HG03159 (cell line): ENCODE measurements at regions not wholly inside any gene's neighbourhood (a gene's known extent, or its start where the extent isn't known, plus 50 kb on each side); places are given as distances from the start of the nearest gene placed in this dataset.
"Not testable (repeated sequence)": the region's sequence is repeated elsewhere in the genome, so short reads cannot be mapped to it uniquely, and the experiment has no call there.

Experiments
- ATAC-seq: cut with Tn5 transposase; IDR thresholded peaks from one replicate; pipeline ENCODE4 v1.9.1; 2021; ENCODE audit warnings: mild to moderate bottlenecking, moderate library complexity; ENCODE audit not compliant: unreplicated experiment

DNA sequence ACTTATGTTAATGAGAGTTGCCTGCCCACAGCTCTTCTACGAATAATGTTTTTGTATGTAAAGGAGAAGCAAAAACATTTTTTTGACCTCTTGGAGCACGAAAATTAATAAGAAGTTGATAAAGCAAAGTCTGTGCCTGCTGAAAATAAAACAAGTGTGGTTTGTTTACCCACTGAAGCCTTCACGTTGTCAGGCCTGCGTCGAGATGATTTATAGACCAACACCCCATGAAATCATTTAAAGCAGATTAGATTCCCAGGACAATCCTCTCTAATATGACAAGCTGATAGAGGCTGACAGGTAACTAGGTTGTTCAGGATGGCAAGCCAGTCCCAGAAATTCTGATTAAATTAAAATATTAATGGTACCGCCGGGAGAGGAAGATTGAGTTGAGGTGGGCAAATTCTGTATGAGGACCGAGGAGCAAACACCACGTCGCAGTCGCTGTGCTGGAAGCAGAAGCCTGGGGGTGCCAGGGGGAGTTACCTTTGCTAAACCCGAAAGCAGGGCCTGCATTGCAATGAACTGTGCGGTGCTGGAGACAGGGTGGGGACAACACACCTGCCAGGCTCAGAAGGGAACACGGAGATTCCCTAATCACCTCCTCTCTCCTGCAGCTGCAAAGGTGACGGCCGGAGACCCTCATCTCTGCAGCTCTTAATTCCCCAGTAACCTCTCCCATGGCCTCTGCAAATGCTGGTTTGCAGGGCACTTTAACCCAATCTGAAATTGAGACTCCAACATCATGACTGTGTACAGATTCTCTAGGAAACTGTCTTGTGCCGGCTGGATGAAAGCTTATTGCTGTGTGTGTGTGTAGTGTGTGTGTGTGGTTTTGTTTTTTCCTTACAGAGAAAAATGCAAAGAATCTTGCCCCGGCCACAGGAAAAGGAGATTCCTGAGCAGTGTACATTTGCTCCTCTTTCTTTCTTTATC lies 2805.9 kb downstream of the RPIA start:
- ATAC-seq = not testable (repeated sequence)

DNA sequence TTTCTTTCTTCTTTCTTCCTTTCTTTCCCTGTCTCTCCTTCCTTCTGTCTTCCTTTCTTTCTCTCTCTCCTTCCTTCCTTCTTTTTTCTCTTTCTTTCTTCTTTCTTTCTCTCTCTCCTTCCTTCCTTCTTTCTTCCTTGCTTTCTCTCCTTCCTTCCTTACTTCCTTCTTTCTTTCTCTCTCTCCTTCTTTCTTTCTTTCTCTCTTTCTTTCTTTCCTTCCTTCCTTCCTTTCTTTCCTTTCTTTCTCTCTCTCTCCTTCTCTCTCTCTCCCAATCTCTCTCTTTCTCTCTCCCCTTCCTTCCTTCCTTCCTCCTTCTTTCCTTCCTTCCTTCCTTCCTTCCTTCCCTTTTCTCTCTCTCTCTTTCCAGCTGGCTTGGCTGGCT lies 2806.6 kb downstream of the RPIA start:
- not testable (repeated sequence) for ATAC-seq

DNA sequence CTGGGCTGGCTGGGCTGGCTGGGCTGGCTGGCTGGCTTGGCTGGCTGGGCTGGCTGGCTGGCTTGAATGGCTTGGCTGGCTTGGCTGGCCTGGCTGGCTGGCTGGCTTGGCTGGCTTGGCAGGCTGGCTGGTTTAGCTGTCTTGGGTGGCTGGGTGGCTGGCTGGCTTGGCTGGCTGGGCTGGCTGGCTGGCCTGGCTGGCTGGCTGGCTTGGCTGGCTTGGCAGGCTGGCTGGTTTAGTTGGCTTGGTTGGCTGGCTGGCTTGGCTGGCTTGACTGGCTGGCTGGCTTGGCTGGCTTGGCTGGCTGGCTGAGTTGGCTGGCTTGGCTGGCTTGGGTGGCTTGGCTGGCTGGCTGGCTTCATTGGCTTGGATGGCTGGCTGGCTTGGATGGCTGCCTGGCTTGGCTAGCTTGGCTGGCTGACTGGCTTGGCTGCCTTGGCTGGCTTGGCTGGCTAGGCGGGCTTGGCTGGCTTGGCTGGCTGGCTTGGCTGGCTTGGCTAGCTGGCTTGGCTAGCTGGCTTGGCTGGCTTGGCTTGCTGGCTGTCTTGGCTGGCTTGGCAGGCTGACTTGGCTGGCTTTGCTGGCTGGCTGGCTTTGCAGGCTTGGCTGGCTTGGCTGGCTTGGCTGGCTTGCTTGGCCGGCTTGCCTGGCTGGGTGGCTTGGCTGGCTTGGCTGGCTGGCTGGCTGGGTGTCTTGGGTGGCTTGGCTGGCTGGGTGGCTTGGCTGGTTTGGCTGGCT lies 2807.2 kb downstream of the RPIA start:
- ATAC-seq = not testable (repeated sequence)

DNA sequence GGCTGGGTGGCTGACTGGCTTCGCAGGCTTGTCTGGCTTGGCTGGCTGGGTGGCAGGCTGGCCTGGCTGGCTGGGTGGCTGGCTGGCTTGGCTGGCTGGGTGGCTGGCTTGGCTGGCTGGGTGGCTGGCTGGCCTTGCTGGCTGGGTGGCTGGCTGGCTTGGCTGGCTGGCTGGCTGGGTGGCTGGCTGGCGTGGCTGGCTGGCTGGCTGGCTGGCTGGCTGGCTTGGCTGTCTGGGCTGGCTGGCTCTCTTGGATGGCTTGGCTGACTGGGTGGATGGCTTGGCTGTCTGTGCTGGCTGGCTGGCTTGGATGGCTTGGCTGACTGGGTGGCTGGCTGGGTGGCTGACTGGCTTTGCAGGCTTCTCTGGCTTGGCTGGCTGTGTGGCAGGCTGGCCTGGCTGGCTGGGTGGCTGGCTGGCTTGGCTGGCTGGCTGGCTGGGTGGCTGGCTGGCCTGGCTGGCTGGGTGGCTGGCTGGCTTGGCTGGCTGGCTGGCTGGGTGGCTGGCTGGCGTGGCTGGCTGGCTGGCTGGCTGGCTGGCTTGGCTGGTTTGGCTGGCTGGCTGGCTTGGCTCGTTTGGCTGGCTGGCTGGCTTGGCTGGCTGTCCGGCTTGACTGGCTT lies 2808.1 kb downstream of the RPIA start:
- not testable (repeated sequence) for ATAC-seq

DNA sequence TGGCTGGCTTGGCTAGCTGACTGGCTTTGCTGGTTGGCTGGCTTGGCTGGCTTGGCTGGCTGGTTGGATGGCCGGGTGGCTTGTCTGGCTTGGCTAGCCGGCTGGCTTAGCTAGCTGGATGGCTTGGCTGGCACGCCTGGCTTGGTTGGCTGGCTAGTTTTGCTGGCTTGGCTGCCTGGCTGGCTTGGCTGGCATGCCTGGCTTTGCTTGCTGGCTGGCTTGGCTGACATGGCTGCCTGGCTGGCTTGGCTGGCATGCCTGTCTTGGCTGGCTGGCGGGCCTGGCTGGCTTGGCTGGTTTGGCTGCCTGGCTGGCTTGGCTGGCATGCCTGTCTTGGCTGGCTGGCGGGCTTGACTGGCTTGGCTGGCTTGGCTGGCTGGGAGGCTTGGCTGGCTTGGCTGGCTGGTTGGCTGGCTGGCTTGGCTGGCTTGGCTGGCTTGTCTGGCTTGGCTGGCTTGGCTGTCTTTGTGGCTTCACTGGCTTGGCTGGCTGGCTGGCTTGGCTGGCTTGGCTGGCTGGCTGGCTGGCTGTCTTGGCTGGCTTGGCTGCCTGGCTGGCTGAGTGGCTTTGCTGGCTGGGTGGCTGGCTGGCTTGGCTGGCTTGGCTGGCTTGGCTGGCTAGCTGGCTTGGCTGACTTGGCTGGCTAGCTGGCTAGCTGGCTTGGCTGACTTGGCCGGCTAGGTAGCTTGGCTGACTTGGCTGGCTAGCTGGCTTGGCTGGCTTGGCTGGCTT lies 2808.9 kb downstream of the RPIA start:
- not testable (repeated sequence) for ATAC-seq

DNA sequence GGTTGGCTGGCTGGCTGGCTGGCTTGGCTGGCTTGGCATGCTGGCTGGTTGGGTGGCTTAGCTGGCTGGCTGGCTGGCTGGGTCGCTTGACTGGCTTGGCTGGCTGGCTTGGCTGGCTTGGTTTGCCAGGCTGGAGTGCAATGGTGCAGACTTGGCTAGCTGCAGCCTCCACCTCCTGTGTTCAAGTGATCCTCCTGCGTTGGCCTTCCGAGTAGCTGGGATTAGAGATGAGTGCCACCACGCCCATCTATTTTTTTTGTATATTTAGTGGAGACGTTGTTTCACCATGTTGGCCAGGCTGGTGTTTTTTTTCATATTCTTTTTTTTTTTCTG lies 2809.5 kb downstream of the RPIA start:
- not testable (repeated sequence) for ATAC-seq

DNA sequence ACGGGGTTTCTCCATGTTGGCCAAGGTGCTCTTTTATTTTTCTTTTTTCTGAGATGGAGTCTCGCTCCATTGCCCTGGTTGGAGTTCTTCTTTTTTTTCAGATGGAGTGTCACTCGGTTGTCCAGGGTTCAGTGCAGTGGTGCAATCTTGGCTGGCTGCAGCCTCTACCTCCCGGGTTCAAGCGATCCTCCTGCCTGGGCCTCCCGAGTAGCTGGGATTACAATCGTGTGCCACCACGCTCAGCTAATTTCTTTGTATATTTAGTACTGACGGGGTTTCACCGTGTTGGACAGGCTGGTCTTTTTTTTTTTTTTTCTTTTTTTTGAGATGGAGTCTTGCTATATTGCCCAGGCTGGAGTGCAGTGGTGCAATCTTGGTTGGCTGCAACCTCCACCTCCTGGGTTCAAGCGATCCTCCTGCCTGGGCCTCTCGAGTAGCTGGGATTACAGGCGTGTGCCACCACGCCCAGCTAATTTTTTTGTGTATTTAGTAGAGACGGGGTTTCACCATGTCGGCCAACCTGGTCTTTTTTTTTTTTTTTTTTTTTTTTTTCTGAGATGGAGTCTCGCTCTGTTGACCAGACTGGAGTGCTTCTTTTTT lies 2810.1 kb downstream of the RPIA start:
- ATAC-seq = not testable (repeated sequence)

DNA sequence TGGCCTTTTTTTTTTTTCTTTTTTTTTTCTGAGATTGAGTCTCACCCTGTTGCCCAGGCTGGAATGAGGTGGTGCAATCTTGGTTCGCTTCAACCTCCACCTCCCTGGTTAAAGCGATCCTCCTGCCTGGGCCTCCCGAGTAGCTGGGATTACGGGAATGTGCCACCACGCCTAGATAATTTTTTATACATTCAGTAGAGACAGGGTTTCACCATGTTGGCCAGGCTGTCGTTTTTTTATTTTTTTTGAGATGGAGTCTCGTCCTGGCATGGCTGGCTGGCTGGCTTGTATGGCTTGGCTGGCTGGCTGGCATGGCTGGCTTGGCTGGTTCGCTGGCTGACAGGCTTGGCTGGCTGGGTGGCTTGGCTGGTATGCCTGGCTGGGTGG lies 2812.1 kb downstream of the RPIA start:
- not testable (repeated sequence) for ATAC-seq

DNA sequence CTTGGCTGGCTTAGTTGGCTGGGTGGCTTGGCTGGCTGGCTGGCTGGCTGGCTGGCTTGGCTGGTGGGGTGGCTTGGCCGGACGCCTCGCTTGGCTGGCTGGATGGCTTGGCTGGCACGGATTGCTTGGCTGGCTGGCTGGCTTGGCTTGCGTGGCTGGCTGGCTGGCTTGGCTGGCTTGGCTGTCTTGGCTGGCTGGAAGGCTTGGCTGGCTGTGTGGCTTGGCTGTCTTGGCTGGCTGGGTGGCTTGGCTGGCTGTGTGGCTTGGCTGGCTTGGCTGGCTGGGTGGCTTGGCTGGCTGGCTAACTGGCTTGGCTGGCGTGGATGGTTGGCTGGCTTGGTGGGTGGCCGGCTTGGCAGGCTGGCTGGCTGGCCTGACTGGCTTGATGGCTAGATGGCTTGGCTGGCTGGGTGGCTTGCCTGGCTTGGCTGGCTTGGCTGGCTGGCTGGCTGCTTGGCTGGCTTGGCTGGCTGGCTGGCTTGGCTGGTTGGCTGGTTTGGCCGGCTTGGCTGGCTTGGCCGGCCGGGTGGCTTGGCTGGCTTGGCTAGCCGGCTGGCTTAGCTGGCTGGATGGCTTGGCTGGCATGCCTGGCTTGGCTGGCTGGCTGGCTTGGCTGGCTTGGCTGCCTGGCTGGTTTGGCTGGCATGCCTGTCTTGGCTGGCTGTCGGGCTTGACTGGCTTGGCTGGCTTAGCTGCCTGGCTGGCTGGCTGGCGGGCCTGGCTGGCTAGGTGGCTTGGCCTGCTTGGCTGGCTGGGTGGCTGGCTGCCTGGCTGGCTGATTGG lies 2812.7 kb downstream of the RPIA start:
- ATAC-seq = not testable (repeated sequence)

DNA sequence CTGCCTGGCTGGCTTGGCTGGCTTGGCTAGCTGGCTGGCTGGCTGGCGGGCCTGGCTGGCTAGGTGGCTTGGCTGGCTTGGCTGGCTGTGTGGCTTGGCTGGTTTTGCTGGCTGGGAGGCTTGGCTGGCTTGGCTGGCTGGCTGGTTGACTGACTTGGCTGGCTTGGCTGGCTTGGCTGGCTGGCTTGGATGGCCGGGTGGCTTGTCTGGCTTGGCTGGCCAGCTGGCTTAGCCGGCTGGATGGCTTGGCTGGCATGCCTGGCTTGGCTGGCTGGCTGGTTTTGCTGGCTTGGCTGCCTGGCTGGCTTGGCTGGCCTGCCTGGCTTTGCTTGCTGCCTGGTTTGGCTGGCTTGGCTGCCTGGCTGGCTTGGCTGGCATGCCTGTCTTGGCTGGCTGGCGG lies 2817.3 kb downstream of the RPIA start:
- not testable (repeated sequence) for ATAC-seq

DNA sequence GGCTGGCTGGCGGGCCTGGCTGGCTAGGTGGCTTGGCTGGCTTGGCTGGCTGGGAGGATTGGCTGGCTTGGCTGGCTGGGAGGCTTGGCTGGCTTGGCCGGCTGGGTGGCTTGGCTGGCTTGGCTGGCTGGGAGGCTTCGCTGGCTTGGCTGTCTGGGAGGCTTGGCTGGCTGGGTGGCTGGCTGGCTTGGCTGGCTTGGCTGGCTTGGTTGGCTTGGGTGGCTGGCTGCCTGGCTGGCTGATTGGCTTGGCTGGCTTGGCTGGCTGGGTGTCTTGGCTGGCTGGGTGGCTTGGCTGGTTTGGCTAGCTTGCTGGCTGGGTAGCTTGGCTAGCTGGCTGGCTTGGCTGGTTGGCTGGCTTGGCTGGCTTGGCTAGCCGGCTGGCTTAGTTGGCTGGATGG lies 2817.8 kb downstream of the RPIA start:
- ATAC-seq = not testable (repeated sequence)

DNA sequence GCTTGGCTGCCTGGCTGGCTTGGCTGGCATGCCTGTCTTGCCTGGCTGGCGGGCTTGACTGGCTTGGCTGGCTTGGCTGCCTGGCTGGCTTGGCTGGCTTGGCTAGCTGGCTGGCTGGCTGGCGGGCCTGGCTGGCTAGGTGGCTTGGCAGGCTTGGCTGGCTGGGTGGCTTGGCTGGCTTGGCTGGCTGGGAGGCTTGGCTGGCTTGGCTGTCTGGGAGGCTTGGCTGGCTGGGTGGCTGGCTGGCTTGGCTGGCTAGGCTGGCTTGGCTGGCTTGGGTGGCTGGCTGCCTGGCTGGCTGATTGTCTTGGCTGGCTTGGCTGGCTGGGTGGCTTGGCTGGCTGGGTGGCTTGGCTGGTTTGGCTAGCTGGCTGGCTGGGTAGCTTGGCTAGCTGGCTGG lies 2819.7 kb downstream of the RPIA start:
- ATAC-seq = not testable (repeated sequence)

DNA sequence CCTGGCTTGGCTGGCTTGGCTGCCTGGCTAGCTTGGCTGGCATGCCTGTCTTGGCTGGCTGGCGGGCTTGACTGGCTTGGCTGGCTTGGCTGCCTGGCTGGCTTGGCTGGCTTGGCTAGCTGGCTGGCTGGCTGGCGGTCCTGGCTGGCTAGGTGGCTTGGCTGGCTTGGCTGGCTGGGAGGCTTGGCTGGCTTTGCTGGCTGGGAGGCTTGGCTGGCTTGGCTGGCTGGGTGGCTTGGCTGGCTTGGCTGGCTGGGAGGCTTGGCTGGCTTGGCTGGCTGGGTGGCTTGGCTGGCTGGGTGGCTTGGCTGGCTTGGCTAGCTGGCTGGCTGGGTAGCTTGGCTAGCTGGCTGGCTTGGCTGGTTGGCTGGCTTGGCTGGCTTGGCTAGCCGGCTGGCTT lies 2824.5 kb downstream of the RPIA start:
- ATAC-seq = not testable (repeated sequence)

DNA sequence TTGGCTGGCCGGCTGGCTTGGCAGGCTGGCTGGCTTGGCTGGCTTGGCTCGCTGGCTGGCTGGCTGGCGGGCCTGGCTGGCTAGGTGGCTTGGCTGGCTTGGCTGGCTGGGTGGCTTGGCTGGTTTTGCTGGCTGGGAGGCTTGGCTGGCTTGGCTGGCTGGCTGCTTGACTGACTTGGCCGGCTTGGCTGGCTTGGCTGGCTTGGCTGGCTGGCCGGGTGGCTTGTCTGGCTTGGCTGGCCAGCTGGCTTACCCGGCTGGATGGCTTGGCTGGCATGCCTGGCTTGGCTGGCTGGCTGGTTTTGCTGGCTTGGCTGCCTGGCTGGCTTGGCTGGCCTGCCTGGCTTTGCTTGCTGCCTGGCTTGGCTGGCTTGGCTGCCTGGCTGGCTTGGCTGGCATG lies 2825.2 kb downstream of the RPIA start:
- not testable (repeated sequence) for ATAC-seq

DNA sequence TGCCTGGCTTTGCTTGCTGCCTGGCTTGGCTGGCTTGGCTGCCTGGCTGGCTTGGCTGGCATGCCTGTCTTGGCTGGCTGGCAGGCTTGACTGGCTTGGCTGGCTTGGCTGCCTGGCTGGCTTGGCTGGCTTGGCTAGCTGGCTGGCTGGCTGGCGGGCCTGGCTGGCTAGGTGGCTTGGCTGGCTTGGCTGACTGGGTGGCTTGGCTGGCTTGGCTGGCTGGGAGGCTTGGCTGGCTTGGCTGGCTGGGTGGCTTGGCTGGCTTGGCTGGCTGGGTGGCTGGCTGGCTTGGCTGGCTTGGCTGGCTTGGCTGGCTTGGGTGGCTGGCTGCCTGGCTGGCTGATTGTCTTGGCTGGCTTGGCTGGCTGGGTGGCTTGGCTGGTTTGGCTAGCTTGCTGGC lies 2826.4 kb downstream of the RPIA start:
- not testable (repeated sequence) for ATAC-seq

DNA sequence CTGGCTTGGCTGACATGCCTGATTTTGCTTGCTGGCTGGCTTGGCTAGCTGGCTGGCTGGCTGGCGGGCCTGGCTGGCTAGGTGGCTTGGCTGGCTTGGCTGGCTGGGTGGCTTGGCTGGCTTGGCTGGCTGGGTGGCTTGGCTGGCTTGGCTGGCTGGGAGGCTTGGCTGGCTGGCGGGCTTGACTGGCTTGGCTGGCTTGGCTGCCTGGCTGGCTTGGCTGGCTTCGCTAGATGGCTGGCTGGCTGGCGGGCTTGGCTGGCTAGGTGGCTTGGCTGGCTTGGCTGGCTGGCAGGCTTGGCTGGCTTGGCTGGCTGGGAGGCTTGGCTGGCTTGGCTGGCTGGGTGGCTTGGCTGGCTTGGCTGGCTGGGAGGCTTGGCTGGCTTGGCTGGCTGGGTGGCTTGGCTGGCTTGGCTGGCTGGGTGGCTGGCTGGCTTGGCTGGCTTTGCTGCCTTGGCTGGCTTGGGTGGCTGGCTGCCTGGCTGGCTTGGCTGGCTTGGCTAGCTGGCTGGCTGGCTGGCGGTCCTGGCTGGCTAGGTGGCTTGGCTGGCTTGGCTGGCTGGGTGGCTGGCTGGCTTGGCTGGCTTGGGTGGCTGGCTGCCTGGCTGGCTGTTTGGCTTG lies 2827.0 kb downstream of the RPIA start:
- not testable (repeated sequence) for ATAC-seq

DNA sequence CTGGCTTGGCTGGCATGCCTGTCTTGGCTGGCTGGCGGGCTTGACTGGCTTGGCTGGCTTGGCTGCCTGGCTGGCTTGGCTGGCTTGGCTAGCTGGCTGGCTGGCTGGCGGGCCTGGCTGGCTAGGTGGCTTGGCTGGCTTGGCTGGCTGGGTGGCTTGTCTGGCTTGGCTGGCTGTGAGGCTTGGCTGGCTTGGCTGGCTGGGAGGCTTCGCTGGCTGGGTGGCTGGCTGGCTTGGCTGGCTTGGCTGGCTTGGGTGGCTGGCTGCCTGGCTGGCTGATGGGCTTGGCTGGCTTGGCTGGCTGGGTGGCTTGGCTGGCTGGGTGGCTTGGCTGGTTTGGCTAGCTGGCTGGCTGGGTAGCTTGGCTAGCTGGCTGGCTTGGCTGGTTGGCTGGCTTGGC lies 2827.9 kb downstream of the RPIA start:
- ATAC-seq = not testable (repeated sequence)

DNA sequence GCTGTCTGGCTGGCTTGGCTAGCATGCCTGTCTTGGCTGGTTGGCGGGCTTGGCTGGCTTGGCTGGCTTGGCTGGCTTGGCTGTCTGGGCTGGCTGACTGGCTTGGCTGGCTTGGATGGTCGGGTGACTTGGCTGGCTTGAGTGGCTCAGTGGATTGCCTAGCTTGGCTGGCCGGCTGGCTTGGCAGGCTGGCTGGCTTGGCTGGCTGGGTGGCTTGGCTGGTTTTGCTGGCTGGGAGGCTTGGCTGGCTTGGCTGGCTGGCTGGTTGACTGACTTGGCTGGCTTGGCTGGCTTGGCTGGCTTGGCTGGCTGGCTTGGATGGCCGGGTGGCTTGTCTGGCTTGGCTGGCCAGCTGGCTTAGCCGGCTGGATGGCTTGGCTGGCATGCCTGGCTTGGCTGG lies 2828.4 kb downstream of the RPIA start:
- ATAC-seq = not testable (repeated sequence)

DNA sequence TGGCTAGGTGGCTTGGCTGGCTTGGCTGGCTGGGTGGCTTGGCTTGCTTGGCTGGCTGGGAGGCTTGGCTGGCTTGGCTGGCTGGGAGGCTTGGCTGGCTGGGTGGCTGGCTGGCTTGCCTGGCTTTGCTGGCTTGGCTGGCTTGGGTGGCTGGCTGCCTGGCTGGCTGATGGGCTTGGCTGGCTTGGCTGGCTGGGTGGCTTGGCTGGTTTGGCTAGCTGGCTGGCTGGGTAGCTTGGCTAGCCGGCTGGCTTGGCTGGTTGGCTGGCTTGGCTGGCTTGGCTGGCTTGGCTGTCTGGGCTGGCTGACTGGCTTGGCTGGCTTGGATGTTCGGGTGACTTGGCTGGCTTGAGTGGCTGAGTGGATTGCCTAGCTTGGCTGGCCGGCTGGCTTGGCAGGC lies 2829.1 kb downstream of the RPIA start:
- not testable (repeated sequence) for ATAC-seq
